A549 (cell line): ENCODE measurements at regions not wholly inside any gene's neighbourhood (a gene's known extent, or its start where the extent isn't known, plus 50 kb on each side); places are given as distances from the start of the nearest gene placed in this dataset.

Experiments used
- ATAC-seq, 2 experiments: fragments of 200-7000 bp in 1 of 2; fragments of >200 bp in 1 of 2; cut with Nextera tagmentation in 1 of 2; cut with Tn5 transposase in 1 of 2; 3 replicates each; pipeline versions ENCODE4 v1.8.0 to v1.9.1; 2018 to 2020; ENCODE audit warnings: mild to moderate bottlenecking in 1 of 2, moderate library complexity in 1 of 2
- CTCF ChIA-PET: fragments of 300-600 bp; sonication (Branson Sonifier 250); formaldehyde crosslinking; extraction: SDS; loops from one replicate; lab custom pipeline; 2021; ENCODE audit warnings: antibody characterized with exemption, inconsistent platforms; lab: Yijun Ruan, JAX
- POLR2A ChIA-PET: fragments of 350-600 bp; formaldehyde crosslinking; extraction: SDS; loops from one replicate; lab custom pipeline; 2021; ENCODE audit warnings: antibody characterized with exemption, inconsistent platforms; lab: Yijun Ruan, JAX
- DNase-seq, 2 experiments: peaks; one replicate each; pipeline versions ENCODE4 v3.0.0 to v3.0.0-alpha.2; 2011 to 2016; ENCODE audit warnings: low read depth in 1 of 2, low spot score in 1 of 2
- FAIRE-seq: peaks from 2 replicates; lab custom pipeline; 2011; peaks lifted over from hg19 to GRCh38; lab: Jason Lieb, UNC
- H3K27ac ChIP-seq, 2 experiments: fragments of >200 bp; sonication (Bioruptor Twin); formaldehyde crosslinking; 3 replicates each; pipeline ENCODE4 v1.5.1; 2016 to 2017
- H3K4me1 ChIP-seq: fragments of >200 bp; sonication (Bioruptor Twin); formaldehyde crosslinking; 3 replicates; pipeline ENCODE4 v1.6.1; 2016
- H3K4me2 ChIP-seq: fragments of >200 bp; sonication (Bioruptor Twin); formaldehyde crosslinking; 3 replicates; pipeline ENCODE4 v1.6.1; 2016
- H3K4me3 ChIP-seq: fragments of >200 bp; sonication (Bioruptor Twin); formaldehyde crosslinking; 3 replicates; pipeline ENCODE4 v1.5.1; 2016
- H3K9me3 ChIP-seq: fragments of >200 bp; sonication (Bioruptor Twin); formaldehyde crosslinking; 3 replicates; pipeline ENCODE4 v1.6.1; 2016
- CBX2 ChIP-seq: fragments of 200-600 bp; sonication (generic); IDR thresholded peaks from 2 replicates; pipeline ENCODE4 v1.6.1; 2016; ENCODE audit warnings: low read depth, mild to moderate bottlenecking, borderline replicate concordance
- CBX8 ChIP-seq: fragments of 200-600 bp; sonication (generic); IDR thresholded peaks from 2 replicates; pipeline ENCODE4 v1.6.1; 2016
- CHD4 ChIP-seq: fragments of 200-600 bp; sonication (generic); IDR thresholded peaks from 2 replicates; pipeline ENCODE4 v1.6.1; 2016; ENCODE audit warnings: antibody characterized with exemption, mild to moderate bottlenecking, borderline replicate concordance
- EHF ChIP-seq: fragments of 250-450 bp; sonication (Bioruptor Pico); IDR thresholded peaks from 2 replicates; pipeline ENCODE4 v1.5.0; 2020; ENCODE audit warnings: mild to moderate bottlenecking
- EHMT2 ChIP-seq: fragments of 200-600 bp; sonication (generic); IDR thresholded peaks from 2 replicates; pipeline ENCODE4 v1.6.1; 2016; ENCODE audit warnings: antibody characterized with exemption, low read depth, mild to moderate bottlenecking, moderate library complexity
- ESRRA ChIP-seq: fragments of 150-350 bp; IDR thresholded peaks from 2 replicates; pipeline ENCODE4 v1.6.1; 2014; ENCODE audit warnings: mild to moderate bottlenecking, low read length, borderline replicate concordance
- HEYL ChIP-seq: fragments of 250-450 bp; sonication (Bioruptor Pico); IDR thresholded peaks from 2 replicates; pipeline ENCODE4 v1.8.0; 2021; ENCODE audit warnings: mild to moderate bottlenecking, moderate library complexity
- HMGXB4 ChIP-seq: fragments of 250-450 bp; sonication (Bioruptor Pico); IDR thresholded peaks from 2 replicates; pipeline ENCODE4 v1.5.0; 2021; ENCODE audit warnings: mild to moderate bottlenecking, moderate library complexity, borderline replicate concordance
- JUN ChIP-seq, 2 experiments: fragments of >200 bp; sonication (Bioruptor Twin); formaldehyde crosslinking; IDR thresholded peaks; 2 replicates in 1 of 2; 3 replicates in 1 of 2; pipeline ENCODE4 v1.6.1; 2016 to 2017
- MAFK ChIP-seq: fragments of 450-650 bp; IDR thresholded peaks from 2 replicates; pipeline ENCODE4 v1.6.1; 2014; ENCODE audit not compliant: partially characterized antibody
- NPAS2 ChIP-seq: fragments of 250-450 bp; sonication (Bioruptor Pico); IDR thresholded peaks from 2 replicates; pipeline ENCODE4 v1.8.0; 2022; ENCODE audit warnings: mild to moderate bottlenecking, moderate library complexity, borderline replicate concordance
- PHF8 ChIP-seq: fragments of 200-600 bp; sonication (generic); IDR thresholded peaks from 2 replicates; pipeline ENCODE4 v1.6.1; 2016; ENCODE audit warnings: low read depth, mild to moderate bottlenecking, antibody characterized with exemption, moderate library complexity, borderline replicate concordance
- POLR2A ChIP-seq: IDR thresholded peaks from 2 replicates; pipeline ENCODE4 v1.6.1; 2012; ENCODE audit warnings: mild to moderate bottlenecking, low read length
- POLR2AphosphoS2 ChIP-seq: conservative IDR thresholded peaks from 2 replicates; pipeline ENCODE4 v1.6.1; 2012; ENCODE audit warnings: low read length, improper control_type of control experiment, inconsistent platforms
- RAD21 ChIP-seq, 2 experiments: fragments of >200 bp in 1 of 2; sonication (Bioruptor Twin) in 1 of 2; formaldehyde crosslinking in 1 of 2; IDR thresholded peaks in 1 of 2; conservative IDR thresholded peaks in 1 of 2; 2 replicates in 1 of 2; 3 replicates in 1 of 2; pipeline ENCODE4 v1.6.1; 2012 to 2018; ENCODE audit warnings: inconsistent platforms in 1 of 2
- RCOR1 ChIP-seq: fragments of 150-350 bp; IDR thresholded peaks from 2 replicates; pipeline ENCODE4 v1.6.1; 2014; ENCODE audit warnings: antibody characterized with exemption, low read length, low read depth
- RFX5 ChIP-seq: fragments of 450-650 bp; IDR thresholded peaks from 2 replicates; pipeline ENCODE4 v1.7.1; 2014; ENCODE audit warnings: antibody characterized with exemption, mild to moderate bottlenecking, moderate library complexity
- RNF2 ChIP-seq: fragments of 200-600 bp; sonication (generic); IDR thresholded peaks from 2 replicates; pipeline ENCODE4 v1.6.1; 2016; ENCODE audit warnings: low read depth, mild to moderate bottlenecking, antibody characterized with exemption, moderate library complexity, borderline replicate concordance
- SMC3 ChIP-seq: fragments of >200 bp; sonication (Bioruptor Twin); formaldehyde crosslinking; IDR thresholded peaks from 3 replicates; pipeline ENCODE4 v1.6.1; 2018; ENCODE audit warnings: inconsistent platforms
- TFCP2L1 ChIP-seq: fragments of 250-450 bp; sonication (Bioruptor Pico); IDR thresholded peaks from 2 replicates; pipeline ENCODE4 v1.5.0; 2021; ENCODE audit warnings: mild to moderate bottlenecking
- ZC3H11A ChIP-seq: fragments of 450-650 bp; IDR thresholded peaks from 2 replicates; pipeline ENCODE4 v1.6.1; 2014; ENCODE audit warnings: antibody characterized with exemption, mild to moderate bottlenecking
- ZNF302 ChIP-seq: fragments of 250-450 bp; sonication (Bioruptor Pico); IDR thresholded peaks from 2 replicates; pipeline ENCODE4 v1.9.0; 2021; ENCODE audit warnings: inconsistent platforms, mild to moderate bottlenecking, moderate library complexity
- ZSCAN20 ChIP-seq: fragments of 250-450 bp; sonication (Bioruptor Pico); IDR thresholded peaks from 2 replicates; pipeline ENCODE4 v1.8.0; 2022; ENCODE audit warnings: mild to moderate bottlenecking, moderate library complexity
- WGBS: methylation state at CpG from one replicate; pipeline ENCODE4 v1.1.6; 2017; ENCODE audit errors: missing lambda C conversion rate; 5-methylcytosine and 5-hydroxymethylcytosine counted together
- TF ChIP-seq, protein P1 (sequence below): IDR thresholded peaks from 2 replicates; pipeline ENCODE4 v1.6.1; 2012; ENCODE audit warnings: low read depth, borderline replicate concordance
- TF ChIP-seq, protein P2 (sequence below): IDR thresholded peaks from 2 replicates; pipeline ENCODE4 v1.6.1; 2012
- TF ChIP-seq, protein P3 (sequence below): fragments of >200 bp; sonication (Bioruptor Twin); formaldehyde crosslinking; IDR thresholded peaks from 3 replicates; pipeline ENCODE4 v1.5.1; 2016
- TF ChIP-seq, protein P4 (sequence below): fragments of >200 bp; sonication (Bioruptor Twin); formaldehyde crosslinking; IDR thresholded peaks from 2 replicates; pipeline ENCODE4 v1.6.1; 2016

GRCh38 chr9:30519756-30520155, 1864.7 kb upstream of the ACO1 start (continued):
- TF ChIP-seq, protein P1, sequence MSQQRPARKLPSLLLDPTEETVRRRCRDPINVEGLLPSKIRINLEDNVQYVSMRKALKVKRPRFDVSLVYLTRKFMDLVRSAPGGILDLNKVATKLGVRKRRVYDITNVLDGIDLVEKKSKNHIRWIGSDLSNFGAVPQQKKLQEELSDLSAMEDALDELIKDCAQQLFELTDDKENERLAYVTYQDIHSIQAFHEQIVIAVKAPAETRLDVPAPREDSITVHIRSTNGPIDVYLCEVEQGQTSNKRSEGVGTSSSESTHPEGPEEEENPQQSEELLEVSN = no peak
- no peak for TF ChIP-seq CHD4
- TF ChIP-seq, all 56 proteins: peak for 0

GRCh38 chr9:30522061-30522460, 1862.4 kb upstream of the ACO1 start:
- Histone ChIP-seq H3K4me2 (no peak overlapping the region), H3K27ac (no peak overlapping the region)
- no peak for FAIRE-seq
- TF ChIP-seq ZSCAN20 (CRISPR knock-in tag) (no peak), CBX2 (no peak), ZNF302 (CRISPR knock-in tag) (no peak), RFX5 (no peak)
- TF ChIP-seq, all 56 proteins: peak for 0
- Histone ChIP-seq H3K4me3 (no peak overlapping the region), H3K9me3 (no peaks in the 10 kb centered on the region), H3K4me1 (no peaks in the 10 kb centered on the region)
- ChIA-PET POLR2A (no interaction called here), CTCF (no interaction called here)
- WGBS = 43% methylated on average over 2 of the region's 2 CpGs
- DNase-seq = no peak
- ATAC-seq = no peak

DNA sequence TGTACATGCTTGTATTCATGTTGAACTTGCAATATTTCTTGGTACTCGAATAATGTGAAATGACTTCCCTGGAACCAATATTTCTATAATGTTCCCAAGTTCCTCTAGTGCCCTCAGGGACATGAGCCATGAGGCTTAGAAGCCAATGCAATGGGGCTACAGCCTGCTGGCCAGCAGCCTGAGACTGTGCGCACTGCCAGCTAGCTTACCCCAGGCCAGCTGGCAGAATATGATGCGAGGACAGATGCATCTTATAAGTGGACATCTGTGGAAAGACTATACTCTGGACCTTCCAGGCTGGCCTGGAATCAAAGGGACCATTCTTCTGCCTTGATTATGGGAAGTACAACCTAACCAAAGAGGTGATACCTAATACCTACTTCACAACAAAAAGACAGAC, 1862.0 kb upstream of the ACO1 start:
- DNase-seq = no peak
- no peak for TF ChIP-seq RFX5
- TF ChIP-seq JUN (IDR thresholded peaks at IDR 0.05) = no peak
- TF ChIP-seq, protein P2, sequence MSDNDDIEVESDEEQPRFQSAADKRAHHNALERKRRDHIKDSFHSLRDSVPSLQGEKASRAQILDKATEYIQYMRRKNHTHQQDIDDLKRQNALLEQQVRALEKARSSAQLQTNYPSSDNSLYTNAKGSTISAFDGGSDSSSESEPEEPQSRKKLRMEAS = no peak
- TF ChIP-seq HEYL = no peak
- no peak for TF ChIP-seq HMGXB4 (CRISPR knock-in tag)
- TF ChIP-seq ESRRA = no peak
- no peak for TF ChIP-seq RCOR1
- TF ChIP-seq, all 56 proteins: peak for 0
- 0% methylated on average over 3 of the region's 3 CpGs for WGBS
- Histone ChIP-seq H3K9me3 (no peaks in the 10 kb centered on the region), H3K4me2 (no peak overlapping the region), H3K4me1 (no peaks in the 10 kb centered on the region), H3K27ac (no peak overlapping the region), H3K4me3 (no peak overlapping the region)
- FAIRE-seq = no peak
- no peak for ATAC-seq
- ChIA-PET CTCF (no interaction called here), POLR2A (no interaction called here)

DNA sequence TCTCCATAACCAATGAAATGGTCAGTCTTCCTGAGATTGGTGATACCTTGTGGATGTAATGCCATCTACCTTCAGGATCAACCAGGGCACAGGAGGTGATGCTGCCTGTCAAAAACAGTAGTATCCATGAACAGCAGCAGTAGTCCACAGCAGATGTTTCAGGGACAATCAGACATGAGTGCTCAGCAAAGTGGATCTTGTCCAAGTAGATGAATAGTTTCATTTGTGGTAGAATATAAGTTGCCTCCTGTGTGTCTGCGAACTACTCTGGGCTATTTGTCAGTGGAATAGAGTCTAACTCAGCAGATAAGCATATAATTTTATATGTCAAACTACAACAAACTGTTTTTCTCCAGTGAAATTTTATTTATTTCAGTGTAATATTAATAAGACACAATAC, 1860.1 kb upstream of the ACO1 start:
- no peak for FAIRE-seq
- Histone ChIP-seq H3K9me3 (no peaks in the 10 kb centered on the region), H3K4me3 (no peak overlapping the region), H3K27ac (no peak overlapping the region), H3K4me2 (no peak overlapping the region)
- WGBS = 0% methylated on average over 1 of the region's 1 CpG
- no peak for DNase-seq
- TF ChIP-seq POLR2AphosphoS2 (no peak), EHF (no peak), JUN (IDR thresholded peaks at IDR 0.05) (no peak), MAFK (no peak), TFCP2L1 (CRISPR knock-in tag) (no peak), ZC3H11A (no peak), ESRRA (no peak), PHF8 (no peak), RCOR1 (no peak), ZSCAN20 (CRISPR knock-in tag) (no peak), SMC3 (no peak), NPAS2 (CRISPR knock-in tag) (no peak), RAD21 (conservative IDR thresholded peaks at IDR 0.05 in 1 of 2, IDR thresholded peaks at IDR 0.05 in 1 of 2) (no peak), POLR2A (no peak), EHMT2 (no peak), RNF2 (no peak), CBX8 (no peak)
- TF ChIP-seq, protein P1 = no peak
- TF ChIP-seq, protein P3, sequence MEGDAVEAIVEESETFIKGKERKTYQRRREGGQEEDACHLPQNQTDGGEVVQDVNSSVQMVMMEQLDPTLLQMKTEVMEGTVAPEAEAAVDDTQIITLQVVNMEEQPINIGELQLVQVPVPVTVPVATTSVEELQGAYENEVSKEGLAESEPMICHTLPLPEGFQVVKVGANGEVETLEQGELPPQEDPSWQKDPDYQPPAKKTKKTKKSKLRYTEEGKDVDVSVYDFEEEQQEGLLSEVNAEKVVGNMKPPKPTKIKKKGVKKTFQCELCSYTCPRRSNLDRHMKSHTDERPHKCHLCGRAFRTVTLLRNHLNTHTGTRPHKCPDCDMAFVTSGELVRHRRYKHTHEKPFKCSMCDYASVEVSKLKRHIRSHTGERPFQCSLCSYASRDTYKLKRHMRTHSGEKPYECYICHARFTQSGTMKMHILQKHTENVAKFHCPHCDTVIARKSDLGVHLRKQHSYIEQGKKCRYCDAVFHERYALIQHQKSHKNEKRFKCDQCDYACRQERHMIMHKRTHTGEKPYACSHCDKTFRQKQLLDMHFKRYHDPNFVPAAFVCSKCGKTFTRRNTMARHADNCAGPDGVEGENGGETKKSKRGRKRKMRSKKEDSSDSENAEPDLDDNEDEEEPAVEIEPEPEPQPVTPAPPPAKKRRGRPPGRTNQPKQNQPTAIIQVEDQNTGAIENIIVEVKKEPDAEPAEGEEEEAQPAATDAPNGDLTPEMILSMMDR = no peak
- TF ChIP-seq, protein P4, sequence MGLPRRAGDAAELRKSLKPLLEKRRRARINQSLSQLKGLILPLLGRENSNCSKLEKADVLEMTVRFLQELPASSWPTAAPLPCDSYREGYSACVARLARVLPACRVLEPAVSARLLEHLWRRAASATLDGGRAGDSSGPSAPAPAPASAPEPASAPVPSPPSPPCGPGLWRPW = no peak
- TF ChIP-seq, all 56 proteins: peak for 0
- H3K4me1 ChIP-seq = no peaks in the 10 kb centered on the region
- POLR2A ChIA-PET = no interaction called here
- CTCF ChIA-PET = no interaction called here
- no peak for ATAC-seq
